Embryonic facial prominence (tissue), 1 donor: ENCODE measurements at regions not wholly inside any gene's neighbourhood (a gene's known extent, or its start where the extent isn't known, plus 50 kb on each side); places are given as distances from the start of the nearest gene placed in this dataset.

Experiments
- DNase-seq: peaks from one replicate; pipeline ENCODE4 v3.0.0-alpha.2; 2016; ENCODE audit errors: extremely low spot score

GRCh38 chr10:10294184-10294880, 723.3 kb upstream of the CELF2 start:
- no peak for DNase-seq

- DNase-seq = no peak
These were observed 722.7 kb upstream of the CELF2 start for GRCh38 chr10:10294881-10295529.

GRCh38 chr10:10295537-10295936, 722.1 kb upstream of the CELF2 start:
- no peak for DNase-seq

- no peak for DNase-seq
These were observed 715.0 kb upstream of the CELF2 start for GRCh38 chr10:10302689-10303088.

- no peak for DNase-seq
These were observed 710.6 kb upstream of the CELF2 start for GRCh38 chr10:10307036-10307435.

- no peak for DNase-seq
These were observed 710.1 kb upstream of the CELF2 start for GRCh38 chr10:10307551-10307950.

- DNase-seq = no peak
These were observed 707.2 kb upstream of the CELF2 start for GRCh38 chr10:10310498-10310897.

- no peak for DNase-seq
These were observed 705.7 kb upstream of the CELF2 start for GRCh38 chr10:10311966-10312365.

- DNase-seq = no peak
These were observed 704.4 kb upstream of the CELF2 start for GRCh38 chr10:10313149-10313835.

- no peak for DNase-seq
These were observed 703.0 kb upstream of the CELF2 start for GRCh38 chr10:10314626-10315025.

- DNase-seq = no peak
These were observed 701.7 kb upstream of the CELF2 start for GRCh38 chr10:10315989-10316388.

- no peak for DNase-seq
These were observed 700.5 kb upstream of the CELF2 start for GRCh38 chr10:10317151-10317550.

- DNase-seq = no peak
These were observed 698.8 kb upstream of the CELF2 start for GRCh38 chr10:10318856-10319255.

GRCh38 chr10:10320956-10321355, 696.7 kb upstream of the CELF2 start:
- DNase-seq = no peak

GRCh38 chr10:10326116-10326515, 691.6 kb upstream of the CELF2 start:
- no peak for DNase-seq

GRCh38 chr10:10327934-10328333, 689.7 kb upstream of the CELF2 start:
- DNase-seq = no peak

- no peak for DNase-seq
These were observed 687.3 kb upstream of the CELF2 start for GRCh38 chr10:10330418-10330817.

GRCh38 chr10:10332786-10333185, 684.9 kb upstream of the CELF2 start:
- no peak for DNase-seq

GRCh38 chr10:10333622-10334021, 684.0 kb upstream of the CELF2 start:
- DNase-seq = no peak

- no peak for DNase-seq
These were observed 679.3 kb upstream of the CELF2 start for GRCh38 chr10:10338339-10338738.

GRCh38 chr10:10346390-10347150, 671.1 kb upstream of the CELF2 start:
- DNase-seq = no peak

GRCh38 chr10:10350050-10350449, 667.6 kb upstream of the CELF2 start:
- DNase-seq = no peak
